DLD1 (cell line): ENCODE measurements at regions not wholly inside any gene's neighbourhood (a gene's known extent, or its start where the extent isn't known, plus 50 kb on each side); places are given as distances from the start of the nearest gene placed in this dataset.

Experiments used
- in situ Hi-C: cut with HindIII; loops from 2 replicates; pipeline ENCODE4 v1.10.0; 2017; ENCODE audit warnings: low sequenced_read_pairs

GRCh38 chr2:62566847-62567246, 60.9 kb upstream of the TMEM17 start:
- in situ Hi-C loops: no loop called here

- in situ Hi-C loops: no loop called here
Observed at GRCh38 chr2:62565309-62565908, 59.4 kb upstream of the TMEM17 start.

- in situ Hi-C loops: no loop called here
Observed at GRCh38 chr2:62564380-62565137, 58.6 kb upstream of the TMEM17 start.

GRCh38 chr2:62561586-62561985, 55.6 kb upstream of the TMEM17 start:
- in situ Hi-C loops: no loop called here

GRCh38 chr2:62559582-62559981, 53.6 kb upstream of the TMEM17 start:
- in situ Hi-C loops: no loop called here

- in situ Hi-C loops: no loop called here
Observed at GRCh38 chr2:62558743-62559142, 52.7 kb upstream of the TMEM17 start.

- in situ Hi-C loops: no loop called here
Observed at GRCh38 chr2:62556086-62556485, 50.1 kb upstream of the TMEM17 start.
